NCI-H1105 treated with DMSO at 0.1 percent for 48 hours (cell line): ENCODE measurements at regions not wholly inside any gene's neighbourhood (a gene's known extent, or its start where the extent isn't known, plus 50 kb on each side); places are given as distances from the start of the nearest gene placed in this dataset.

Source experiments
- DNase-seq: peaks from one replicate; lab custom pipeline; 2025; lab: John Stamatoyannopoulos, UW

DNA sequence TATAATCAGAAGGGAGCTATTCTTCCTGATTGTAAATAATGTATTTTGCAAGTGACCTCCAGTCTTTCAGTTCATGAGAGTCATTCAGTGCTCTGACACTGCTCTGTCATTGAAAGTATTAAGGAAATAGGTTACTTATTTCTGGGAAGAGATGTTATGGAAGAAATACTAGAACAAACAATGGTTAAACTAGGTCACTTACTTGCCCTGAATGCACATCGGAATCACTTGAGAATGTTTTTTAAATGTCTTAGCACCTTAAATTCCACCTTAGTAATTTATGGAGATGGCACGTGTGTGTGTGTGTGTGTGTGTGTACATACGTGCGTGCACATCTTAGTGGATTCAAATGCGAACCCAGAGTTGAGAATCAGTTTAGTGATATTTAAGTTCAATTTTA, 126.6 kb upstream of the KCNH7 start:
- no peak for DNase-seq

DNA sequence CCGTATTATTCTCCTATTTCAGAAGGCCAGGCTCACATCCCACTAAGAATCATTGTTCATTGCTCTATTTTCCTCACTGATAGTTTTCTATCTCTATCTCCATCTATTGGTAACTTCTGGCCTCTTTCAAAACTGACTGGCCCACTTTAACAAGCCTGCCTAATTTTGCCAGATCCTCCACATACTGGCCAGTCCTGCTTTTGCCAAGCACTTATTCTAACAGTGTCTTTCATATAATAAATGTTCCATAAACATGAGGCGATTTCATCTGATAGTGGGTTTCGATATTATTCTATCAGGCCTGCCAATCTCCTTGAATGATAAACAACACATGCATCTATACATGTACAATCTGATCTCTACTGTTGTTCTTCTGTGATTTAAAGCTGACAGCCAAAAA, 125.9 kb upstream of the KCNH7 start:
- DNase-seq, result no peak

DNA sequence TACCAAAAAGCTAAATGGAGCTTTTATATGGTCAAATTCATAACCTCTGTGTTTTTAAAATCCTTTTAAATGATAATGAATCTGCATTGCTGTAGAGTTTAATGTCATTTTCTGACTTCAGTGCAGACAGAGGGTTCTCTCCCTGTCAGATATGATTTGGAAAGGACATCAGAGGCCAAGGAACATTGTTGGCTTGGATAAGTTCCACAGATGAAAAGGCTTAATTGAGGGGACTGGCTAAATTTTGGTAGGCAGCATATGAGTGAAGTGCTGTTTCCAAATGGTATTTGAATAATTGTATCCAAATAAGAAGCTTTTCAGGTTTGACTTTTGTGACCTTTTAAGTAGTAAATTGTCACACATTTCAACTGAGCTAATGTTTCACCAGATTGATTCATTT, 124.6 kb upstream of the KCNH7 start:
- DNase-seq, result no peak

DNA sequence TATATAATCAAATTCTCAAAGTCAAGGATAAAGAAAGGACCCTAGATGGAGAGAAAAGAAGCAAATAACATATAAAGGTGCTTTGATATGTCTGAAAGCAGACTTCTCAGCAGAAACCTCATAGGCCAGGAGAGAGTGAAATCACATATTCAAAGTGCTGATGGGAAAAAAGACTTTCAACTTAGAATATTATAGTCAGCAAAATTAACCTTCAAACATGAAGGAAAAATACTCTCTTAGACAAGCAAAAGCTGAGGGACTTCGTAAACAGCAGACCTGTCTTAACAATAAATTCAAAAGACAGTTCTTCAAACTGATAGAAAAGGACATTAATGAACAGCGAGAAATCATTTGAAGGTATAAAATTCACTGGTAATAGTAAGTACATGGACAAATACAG, 107.2 kb upstream of the KCNH7 start:
- DNase-seq, result no peak

DNA sequence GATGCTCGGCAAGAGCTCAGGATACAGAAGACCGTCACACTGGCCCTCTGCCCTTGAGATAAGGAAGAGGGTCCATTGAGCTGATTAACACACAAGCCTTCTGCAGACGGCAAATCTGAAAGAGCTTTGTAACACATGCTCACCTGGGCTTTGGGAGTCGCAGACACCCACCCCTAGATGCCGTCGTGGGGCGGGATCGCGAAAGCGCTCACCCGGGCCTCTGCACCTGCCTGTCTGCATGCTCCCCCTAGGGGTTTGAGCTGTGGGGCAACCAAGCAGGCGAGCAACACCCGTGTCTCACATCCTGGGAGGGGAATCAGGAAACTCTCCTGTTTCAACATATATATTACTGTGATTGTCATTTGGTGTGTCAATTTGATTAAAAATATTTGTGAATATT, 99.8 kb upstream of the KCNH7 start:
- DNase-seq, result no peak

DNA sequence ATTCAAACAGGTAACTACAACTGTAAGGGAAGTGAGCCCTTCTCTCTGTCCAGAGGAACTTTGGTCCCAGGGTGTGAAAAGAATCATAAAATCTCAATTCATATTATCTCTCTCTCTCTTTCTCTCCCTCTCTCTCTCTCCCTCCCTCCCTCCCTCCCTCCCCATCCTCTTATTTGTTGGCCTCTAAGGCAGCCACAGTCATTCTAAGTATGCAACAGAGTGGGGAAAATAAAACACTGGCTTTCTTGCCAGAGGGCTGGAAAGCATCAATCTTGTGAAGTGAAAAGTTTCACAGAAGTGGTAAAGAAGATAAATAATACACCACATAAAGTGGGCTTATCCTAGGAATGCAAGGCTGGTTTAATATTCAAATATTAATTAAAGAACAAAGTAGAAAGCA, 95.6 kb upstream of the KCNH7 start:
- DNase-seq, result no peak

DNA sequence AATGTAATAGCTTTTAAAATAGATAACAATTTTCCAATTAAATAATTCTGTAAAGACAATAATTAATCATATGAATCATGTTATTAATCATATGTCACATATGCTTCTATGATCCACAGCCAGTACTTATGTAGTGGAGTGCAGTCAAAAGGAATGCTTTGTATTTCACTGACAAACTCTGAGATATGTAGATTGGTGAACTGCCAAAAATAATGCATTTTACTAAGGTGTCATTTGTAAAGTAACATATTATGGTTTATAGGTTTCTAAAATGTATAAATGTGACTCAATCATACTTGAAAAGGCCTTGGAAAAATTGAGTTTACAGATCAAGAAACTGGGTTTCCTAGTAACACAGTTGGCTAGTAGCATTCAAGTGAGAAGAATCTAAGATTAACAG, 93.8 kb upstream of the KCNH7 start:
- no peak for DNase-seq

DNA sequence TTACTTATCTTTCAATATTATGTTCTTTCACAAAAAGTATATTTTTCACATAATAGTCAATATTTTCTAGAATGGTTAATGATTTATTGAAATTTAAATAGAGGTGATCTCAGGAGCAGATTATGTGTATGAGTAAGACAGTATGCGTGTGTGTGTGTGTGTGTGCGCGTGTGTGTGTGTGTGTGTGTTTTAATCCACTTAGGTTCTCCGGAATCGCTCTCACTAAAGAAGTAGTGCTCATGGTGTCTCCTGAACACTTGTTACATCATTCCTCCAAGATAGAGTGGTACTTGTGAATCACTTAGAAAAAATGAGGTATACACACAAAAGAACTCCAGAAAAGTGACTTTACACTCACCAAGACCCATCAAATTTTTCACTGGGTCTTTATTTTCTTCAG, 91.0 kb upstream of the KCNH7 start:
- no peak for DNase-seq

DNA sequence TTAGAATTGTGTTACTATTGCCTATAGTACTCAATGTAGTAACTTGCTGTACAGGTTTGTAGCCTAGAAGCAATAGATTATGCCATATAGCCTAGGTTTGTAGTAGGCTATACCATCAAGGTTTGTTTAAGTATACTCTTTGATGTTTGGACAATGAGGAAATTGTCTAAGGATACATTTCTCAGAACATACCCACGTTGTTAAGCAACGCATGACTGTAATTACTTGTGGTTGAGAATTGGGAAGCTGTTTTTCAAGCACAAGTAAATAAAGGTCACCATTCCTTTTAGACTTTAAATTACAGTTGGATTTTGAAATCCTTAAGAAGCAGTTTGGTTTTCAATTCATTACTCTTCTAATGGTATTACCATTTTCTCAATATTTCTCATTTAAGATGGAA, 89.8 kb upstream of the KCNH7 start:
- no peak for DNase-seq

DNA sequence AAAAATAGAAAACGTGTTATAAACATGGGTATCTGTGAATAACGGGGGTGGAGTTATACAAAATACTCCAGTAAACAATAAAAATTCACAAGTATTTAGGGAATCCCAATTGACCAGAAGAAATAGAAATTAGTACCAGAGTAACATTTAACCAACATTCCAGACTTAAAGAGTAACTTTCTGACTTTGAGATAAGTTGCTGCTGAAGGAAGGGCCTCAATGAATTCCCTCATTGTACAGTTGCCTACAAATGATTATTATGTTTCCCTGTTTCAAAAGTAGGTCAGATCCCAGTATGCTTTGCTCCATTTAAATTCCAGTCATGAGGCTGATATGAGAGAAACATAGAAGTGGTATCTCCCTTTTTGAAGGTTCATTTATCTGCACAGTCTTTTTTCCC, 88.3 kb upstream of the KCNH7 start:
- DNase-seq, result no peak

DNA sequence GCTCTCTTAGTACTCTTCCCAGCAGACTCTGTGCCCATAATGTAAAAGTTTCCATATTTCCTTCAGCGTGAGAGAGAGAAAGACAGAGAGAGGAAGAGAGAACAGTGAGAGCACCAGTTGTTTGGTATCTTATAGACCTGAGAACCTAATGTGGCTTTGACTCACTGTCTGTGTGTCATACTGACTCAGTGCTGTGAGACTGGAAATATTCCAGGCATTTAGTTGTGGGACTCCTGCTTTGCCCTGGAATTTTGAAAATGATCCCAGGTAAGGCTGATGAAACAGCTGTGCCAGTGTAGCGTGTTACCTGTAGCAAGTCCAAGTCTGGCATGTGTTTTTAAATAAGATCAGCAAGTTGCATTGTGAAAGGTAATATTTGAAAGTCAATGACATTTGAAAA, 87.9 kb upstream of the KCNH7 start:
- no peak for DNase-seq

DNA sequence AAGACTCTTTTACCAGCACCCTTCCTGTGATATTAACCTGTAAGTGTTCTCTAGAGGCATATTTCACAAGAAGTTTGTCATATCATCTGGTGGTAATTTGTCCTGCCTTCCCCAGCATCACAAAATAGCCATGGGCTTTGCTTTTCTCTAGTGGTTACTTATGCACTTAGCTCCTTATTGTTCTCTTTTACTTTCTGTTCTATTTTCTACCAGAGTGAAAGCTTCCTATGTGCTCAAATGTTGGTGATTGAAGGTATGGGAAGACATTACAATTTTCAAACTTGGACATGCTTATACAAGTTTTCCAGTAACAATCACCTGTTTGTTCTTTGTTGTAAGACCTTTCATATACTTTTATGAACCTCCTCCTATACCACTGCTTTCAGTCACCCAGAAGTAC, 87.0 kb upstream of the KCNH7 start:
- DNase-seq, result no peak

DNA sequence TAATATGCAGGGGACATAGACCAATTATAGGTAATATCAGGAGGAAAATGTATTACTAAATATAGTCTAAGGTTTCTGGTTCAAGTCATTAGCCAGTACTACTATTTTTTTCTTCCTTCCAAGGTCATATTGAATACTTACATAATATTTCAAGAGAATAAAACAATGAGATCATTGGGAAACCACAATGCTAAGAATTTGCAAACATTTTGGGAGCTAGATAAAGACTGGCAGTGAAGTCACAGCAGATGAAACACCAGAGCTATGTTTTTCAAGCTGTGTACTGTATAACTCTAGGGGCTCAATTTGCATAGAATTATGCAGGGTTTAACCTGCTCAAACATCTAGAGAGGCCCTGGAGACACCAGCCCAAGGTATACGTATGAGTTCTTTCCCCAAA, 80.5 kb upstream of the KCNH7 start:
- no peak for DNase-seq

DNA sequence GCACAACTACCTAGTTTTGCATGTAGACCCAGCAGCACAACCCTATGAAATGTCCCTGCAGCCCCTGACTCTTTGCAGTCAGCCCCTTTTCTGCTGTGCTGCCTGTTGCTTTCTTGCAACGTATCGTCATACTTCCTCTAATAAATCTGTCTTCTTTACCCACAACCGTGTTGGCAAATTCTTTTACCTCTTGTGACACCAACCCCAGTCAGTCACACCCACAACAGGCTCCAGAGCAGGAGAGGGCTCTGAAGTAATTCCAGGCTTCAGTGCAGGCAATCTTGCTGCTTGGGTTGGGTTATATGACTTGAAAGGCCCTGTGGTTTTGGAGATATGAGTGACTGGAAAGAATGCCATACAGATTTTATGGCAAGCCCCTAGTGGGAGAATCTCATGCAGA, 79.1 kb upstream of the KCNH7 start:
- no peak for DNase-seq

DNA sequence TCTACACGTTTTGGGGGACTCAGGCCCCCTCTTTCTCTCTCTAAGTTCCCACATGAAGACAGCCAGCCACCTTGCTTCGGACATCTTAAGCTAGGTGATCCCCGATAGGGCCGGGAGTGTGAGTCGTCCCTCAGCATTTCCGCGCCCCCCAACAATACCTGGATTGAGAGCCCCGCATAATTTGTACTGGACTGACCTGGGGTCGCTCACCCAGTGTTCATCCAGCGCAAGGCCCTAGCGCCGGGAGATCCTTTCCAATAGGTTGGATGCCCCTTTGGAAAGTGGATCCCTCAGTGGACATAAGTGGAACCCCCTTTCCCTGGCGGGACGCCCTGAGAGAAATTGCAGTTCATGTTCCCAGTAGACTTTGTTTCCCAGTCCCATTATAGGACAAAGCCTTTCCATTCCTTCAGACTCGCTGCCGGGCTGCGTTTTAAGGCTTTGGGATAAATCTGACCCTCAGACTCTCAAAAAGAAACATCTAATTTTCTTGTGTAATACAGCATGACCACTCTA, 77.8 kb upstream of the KCNH7 start:
- DNase-seq, result no peak

DNA sequence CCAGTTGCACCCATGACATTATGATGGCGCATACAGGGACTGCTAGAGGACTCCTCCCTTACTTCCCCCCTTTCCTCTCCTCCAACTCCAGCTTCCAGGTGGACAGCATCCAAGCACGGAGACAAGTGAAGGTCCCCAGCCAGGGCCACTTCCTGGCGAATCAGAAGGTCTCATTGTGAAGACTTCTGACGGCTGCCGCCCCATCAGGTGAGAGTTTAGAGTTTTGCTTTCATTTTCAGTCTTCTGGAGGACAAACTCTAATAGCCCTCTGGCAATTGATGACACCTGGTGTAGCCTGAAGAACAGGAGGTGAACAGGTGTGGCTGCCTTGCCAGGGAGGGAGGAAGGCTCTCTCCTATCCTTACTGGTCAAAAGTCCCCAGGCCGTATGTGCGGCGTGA, 77.3 kb upstream of the KCNH7 start:
- no peak for DNase-seq

DNA sequence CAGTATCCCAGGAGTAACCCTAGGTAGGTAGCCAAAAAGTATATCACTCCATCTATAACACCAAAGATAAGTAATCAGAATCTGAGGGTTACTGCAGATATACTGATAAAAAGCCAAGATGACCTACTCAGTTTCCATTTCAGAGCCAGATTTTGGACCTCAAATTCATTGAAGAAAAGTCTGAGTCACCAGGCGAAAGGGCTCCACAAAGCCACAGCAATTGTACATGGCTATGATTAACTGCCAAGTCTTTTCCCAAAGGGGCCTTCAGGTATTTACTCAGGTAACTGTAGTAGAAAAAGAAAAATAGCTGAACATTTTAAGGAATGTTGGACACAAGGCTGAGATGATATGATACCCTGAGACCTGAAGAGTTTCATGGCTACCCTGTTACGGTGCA, 75.6 kb upstream of the KCNH7 start:
- no peak for DNase-seq

DNA sequence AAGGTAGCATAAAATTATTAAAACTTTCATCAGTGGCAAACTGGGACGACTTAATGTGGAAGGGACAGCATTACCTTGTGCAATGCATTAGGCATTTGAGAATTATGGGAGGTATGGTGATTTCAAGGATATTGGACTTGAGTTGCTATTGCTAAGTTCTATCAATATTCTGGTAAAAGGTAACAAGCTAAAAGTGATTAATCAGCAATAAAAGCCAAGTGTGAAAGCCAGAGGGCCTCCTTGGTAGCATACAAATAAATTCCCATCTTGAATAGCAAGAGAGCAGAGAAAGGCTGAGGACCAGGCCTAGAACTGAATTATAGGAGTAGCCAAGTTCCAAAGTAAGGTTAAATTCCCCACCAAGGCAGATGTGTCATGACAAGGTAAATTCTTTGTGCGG, 74.2 kb upstream of the KCNH7 start:
- DNase-seq, result no peak

DNA sequence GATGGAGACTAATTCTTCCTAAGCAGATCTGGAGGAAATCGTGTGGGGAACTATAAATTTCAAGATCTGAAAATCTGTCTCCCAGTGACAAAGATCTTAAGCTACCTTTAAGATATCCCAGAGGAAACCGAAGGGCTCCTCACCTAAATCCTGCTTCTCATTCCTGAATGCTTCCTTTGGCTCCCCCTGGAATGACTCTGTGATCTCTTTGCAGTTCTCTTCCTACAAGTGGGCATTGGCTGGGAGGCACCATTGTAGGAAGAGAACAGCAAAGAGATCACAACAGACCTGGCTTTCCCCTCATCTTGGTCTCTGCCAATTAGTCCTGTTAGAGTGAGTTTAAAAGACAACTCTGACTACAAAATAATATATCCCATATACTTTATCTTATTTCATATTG, 70.0 kb upstream of the KCNH7 start:
- DNase-seq, result no peak

DNA sequence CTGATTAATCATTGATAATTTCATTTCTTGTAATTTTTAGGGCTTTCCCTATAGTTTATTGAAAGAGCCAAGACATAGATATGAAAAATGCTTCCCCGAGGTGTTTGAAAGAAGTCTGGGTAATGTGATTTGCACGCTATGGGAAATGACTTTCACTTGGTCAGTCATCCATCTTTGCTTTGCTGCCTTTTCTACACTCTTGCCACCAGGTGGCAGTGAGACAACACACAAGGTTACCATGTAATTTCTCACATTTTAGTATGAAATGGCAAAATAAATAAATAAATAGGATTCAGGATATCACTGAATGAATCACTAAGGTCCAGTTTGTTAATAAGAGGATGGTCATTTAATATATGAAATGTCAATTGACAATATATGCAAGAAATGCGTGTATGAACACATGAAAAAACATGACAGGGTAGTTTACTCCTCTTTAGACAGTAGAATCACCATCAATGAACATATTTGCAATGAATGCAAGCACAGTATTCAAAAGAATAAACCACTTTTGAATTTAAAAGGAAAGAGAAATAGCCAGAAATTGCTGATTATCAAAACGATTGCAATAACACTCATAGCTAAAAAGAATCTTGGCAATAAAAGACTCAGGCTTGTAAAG, 52.2 kb upstream of the KCNH7 start:
- DNase-seq, result peak; percentile 50

DNA sequence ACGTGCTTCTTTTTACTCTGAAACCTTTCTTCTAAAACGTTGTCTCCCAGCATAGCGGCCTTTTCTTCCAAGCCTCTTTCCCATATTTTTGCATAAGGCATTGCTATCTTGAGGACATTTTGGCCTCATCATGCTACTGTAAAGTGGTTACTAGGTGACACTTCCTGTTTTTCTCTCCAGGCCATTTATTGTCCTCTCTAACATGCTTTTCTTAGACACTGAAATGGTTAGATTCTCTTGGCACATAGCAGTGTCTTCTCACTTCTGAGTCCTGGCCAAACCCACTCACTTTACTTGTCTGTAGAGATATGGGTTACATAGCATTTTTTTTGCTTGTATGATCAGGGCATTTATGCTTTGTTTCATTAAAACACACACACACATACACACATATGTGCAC, 50.1 kb upstream of the KCNH7 start:
- no peak for DNase-seq
